Esophagus squamous epithelium (tissue), 4 donors: ENCODE measurements at regions not wholly inside any gene's neighbourhood (a gene's known extent, or its start where the extent isn't known, plus 50 kb on each side); places are given as distances from the start of the nearest gene placed in this dataset.

ENCODE experiments used
- POLR2A ChIP-seq, 4 donors: fragments of 450-650 bp; IDR thresholded peaks; one replicate each; pipeline ENCODE4 v1.6.1; 2017; ENCODE audit warnings: antibody characterized with exemption in 4 of 4, mild to moderate bottlenecking in 4 of 4, moderate library complexity in 3 of 4
- TF ChIP-seq, protein P1 (sequence below), 6 experiments: fragments of 450-650 bp in 4 of 6; fragments of 200-600 bp in 2 of 6; sonication (generic) in 2 of 6; IDR thresholded peaks; one replicate each; pipeline ENCODE4 v1.5.1; 2016 to 2019; ENCODE audit warnings: antibody characterized with exemption in 6 of 6, mild to moderate bottlenecking in 4 of 6, moderate library complexity in 4 of 6

GRCh38 chr2:762646-763045 is 85.4 kb upstream of the TMEM18 start:
- TF ChIP-seq, protein P1, sequence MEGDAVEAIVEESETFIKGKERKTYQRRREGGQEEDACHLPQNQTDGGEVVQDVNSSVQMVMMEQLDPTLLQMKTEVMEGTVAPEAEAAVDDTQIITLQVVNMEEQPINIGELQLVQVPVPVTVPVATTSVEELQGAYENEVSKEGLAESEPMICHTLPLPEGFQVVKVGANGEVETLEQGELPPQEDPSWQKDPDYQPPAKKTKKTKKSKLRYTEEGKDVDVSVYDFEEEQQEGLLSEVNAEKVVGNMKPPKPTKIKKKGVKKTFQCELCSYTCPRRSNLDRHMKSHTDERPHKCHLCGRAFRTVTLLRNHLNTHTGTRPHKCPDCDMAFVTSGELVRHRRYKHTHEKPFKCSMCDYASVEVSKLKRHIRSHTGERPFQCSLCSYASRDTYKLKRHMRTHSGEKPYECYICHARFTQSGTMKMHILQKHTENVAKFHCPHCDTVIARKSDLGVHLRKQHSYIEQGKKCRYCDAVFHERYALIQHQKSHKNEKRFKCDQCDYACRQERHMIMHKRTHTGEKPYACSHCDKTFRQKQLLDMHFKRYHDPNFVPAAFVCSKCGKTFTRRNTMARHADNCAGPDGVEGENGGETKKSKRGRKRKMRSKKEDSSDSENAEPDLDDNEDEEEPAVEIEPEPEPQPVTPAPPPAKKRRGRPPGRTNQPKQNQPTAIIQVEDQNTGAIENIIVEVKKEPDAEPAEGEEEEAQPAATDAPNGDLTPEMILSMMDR (IDR thresholded peaks at IDR 0.05): no peak
- no peak for TF ChIP-seq POLR2A (IDR thresholded peaks at IDR 0.05)
